NCI-H187 (cell line): ENCODE measurements at regions not wholly inside any gene's neighbourhood (a gene's known extent, or its start where the extent isn't known, plus 50 kb on each side); places are given as distances from the start of the nearest gene placed in this dataset.

Experiments
- DNase-seq, 2 experiments: peaks; one replicate each; lab custom pipeline; 2025; lab: John Stamatoyannopoulos, UW

DNA sequence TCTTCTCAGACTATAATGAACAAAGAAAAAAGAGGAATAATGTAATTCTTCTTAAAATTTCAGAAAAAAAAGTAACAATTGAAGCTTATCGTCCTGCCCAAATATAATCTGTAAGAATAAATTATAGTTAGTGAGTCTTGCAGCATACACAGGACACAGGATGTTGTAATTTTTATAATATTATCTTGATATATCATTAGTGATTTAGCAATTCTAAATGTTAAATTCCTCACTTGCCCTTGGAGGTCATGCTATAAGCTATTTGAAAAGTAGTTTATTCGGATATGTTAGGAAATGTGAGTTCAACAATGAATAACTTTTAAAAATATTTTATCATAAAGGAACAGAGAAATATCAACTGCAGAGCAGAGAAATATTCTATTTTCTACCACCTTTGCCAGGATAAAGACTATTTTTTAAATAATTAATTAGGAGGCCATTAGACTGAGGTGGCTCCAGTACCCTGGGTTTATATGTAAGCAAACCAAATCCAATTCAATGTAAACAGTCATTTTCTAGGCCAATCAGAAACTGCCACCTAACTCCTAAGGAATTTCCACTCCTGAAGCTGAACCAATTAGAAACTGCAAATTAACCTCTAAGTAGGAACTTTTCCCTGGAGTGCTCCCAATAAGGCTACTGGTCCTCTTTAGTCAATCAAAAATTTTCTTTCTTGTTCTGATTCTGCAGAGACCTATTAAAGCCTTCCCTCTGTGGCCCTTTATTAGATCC, 1109.3 kb downstream of the ROBO2 start:
- no peak for DNase-seq

DNA sequence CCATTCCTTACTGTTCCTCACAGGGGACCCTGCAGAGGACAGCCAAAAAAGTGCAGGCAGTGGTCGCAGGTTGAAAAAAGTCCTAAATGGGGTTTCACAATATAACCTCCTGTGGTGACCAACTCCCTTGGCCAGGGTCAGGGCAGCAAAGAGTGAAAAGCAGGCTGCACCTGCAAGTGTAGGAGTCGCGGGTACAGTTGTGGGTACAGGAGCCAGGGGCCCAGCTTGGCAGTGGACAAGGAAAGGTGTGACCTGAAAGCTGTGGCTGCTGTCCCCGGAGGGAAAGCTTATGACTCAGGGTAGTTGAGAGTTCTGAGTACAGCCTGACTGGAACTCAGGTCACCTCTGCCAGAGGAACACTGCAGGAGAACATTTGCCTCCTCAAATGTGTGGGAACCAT, 1114.1 kb downstream of the ROBO2 start:
- no peak for DNase-seq

DNA sequence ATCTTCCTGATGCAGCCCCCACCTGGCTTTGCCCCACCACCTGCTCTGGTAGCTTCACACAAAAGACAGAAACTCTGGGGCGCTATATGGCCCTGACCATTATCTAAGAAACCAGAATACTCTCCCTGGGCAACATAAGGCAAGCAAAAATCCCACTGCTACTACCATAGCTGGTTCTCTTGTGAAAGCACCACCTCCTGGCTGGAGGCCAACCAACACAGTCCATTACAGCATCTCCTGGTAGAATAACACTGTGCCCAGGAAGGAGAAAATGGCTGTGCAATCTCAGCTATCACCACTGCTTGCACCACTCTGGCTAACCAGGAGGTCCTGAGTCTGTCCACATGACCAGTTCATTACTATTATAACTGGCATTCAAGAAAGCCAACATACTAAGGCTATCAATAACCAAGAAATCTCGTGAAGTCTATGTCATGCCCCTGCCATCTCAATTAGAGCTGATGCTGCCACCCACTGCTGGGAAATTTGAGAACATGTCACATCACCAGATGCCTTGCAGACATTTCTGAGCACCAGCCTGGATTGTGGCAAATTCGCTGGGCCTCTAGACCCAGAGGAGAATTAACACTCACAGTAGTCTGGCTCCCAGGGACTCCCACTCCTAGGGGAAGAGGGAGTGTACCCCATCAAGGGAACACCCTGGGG, 1114.8 kb downstream of the ROBO2 start:
- no peak for DNase-seq

DNA sequence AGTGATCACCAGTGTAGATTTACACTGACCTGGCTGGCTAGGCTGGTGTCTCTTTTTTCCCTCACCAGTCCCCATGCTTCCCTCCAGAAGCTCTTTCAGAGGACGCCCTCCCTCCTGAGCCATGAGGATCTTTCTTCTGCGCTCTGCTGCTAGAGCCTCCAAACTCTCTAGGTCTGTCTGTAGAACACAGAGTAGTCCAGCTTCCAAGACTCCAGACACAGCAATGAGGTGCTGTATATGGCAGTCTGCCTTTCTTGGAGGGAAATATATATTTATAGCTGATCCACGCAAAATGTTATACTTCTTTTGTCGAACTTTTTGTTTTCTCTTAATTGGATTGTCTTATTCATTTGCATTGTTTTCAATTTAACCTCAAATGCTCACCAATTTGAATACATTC, 1121.8 kb downstream of the ROBO2 start:
- no peak for DNase-seq

DNA sequence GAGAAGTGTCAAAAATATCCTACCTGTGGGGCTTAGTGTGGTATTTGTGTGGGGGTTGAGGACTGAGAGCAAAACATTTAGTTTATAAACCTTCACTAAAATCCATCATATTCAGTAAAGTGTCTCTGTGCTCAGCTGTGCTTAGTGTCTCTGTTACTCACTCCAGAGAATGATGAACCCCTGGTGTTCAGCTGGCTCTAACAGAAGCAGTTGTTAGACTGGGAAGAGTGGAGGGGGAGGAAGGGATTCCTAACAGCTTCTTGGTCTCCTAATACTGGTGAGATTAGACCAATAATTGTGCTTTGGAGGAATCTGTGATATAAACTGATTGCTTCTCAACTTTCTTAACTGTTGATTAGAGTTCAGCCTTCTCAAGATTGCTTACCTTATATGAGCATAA, 1123.5 kb downstream of the ROBO2 start:
- DNase-seq: no peak

DNA sequence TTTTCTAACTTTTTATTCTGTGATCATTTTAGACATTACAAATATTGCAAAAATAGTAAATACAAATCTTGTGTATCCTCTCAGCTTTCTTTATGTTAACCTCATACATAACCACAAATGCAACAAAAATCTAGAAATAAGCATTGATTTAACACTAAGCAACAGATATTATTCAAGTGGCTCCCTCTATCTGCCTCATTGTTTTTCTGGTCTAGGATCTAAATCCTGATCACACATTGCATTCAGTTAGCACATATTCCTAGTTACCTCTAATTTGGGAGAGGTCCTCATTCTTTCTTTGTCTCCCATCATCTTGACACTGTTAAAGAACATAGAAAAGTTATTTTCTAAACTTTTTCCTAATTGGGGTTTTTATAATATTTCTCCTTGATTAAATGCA, 1126.0 kb downstream of the ROBO2 start:
- no peak for DNase-seq

DNA sequence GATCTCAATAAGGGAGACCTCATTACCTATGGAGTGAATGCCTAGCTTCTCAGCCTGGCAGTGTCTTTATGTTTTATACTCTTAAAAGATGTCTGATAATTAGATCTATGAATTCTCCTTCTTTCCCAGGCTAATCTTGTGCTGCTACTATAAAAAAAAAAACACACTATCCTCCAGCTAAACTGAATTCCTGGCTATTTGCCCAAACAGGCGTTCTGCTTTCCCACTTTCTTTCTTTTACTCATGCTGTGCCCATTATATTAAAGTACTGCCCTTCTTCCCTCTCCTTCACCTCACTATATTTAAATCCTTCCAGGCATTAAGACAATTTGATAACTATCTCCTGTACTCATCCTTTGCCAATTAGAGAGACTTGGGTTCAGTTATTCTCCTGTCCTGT, 1134.9 kb downstream of the ROBO2 start:
- no peak for DNase-seq

DNA sequence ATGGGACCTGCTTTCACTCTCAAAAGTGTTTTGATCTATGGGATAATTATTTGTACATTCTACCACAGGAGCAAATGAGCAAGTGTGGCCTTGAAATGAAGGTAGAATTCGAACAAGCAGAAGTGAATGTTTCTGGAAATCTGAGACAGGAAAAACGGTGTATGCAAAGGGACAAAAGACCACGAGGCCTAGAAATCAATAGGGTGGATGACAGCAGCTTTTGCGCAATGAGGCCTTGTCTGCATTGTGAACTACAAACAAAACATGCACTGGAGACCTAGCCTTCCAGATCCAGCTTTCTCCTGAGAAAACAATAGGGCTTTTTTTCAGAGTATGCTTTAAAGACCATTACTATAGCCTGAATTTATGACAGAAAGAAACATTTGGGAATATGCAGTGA, 1137.0 kb downstream of the ROBO2 start:
- no peak for DNase-seq

DNA sequence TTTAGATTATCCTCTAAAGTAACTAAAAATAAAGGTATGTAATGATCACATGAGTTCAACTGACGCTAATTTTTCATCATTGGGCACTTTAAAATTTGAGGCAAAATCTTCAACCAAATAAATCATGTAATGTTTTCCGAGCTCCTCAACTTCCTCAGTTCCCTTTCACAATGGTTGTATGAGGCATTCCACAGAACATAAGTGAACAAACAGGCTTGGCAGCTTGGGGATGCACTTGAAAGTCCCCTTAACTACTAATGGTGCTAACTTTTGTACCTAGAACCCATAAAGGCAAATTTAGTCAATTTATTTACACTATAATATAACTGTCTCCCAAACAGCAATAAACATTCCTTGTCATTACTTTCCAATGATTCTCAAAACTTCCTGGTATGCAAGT, 1137.9 kb downstream of the ROBO2 start:
- no peak for DNase-seq

DNA sequence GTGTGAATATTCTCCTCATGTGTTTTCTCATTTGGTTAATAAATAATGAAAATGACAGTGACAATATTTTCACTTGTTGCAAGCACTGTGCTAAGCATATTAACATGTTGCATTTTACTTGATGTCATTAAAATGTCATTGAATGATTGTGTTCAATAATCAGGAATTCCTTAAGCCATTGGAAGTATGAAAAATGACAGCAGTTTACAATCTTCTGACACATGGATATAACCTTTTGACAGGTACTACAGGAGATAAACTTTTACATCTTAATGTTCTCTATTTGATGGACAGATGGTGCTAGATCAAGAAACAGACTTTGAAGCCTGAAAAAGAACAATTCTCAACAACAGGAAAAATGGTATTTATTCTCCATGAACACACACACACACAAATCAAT, 1138.3 kb downstream of the ROBO2 start:
- no peak for DNase-seq

DNA sequence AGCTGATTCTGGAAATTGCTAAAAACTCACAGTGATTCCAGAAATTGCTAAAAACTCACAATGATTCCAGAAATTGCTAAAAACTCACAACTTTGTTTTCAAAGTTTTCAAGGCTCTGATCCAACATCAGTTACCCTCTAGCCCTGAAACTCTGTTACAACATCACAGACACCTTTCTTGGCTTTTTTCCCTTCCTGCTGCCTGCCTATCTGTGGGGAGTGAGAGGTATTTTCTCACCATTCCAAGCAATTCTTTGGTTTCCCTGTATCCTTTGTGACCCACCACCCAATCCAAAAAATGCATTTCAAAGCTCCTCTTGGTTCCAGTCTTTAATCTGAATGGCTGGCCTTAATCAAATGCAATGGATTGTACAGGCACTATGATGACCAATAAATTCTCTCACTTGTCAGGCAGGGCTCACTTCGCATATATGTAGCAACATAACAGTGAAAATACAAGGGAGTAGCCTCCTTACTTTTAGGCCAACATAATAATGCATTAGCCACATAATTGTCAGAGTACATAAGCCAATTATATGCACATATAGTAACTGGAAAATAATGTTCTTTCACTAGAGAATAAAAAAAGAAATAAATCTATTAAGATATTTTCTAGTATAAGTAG, 1139.0 kb downstream of the ROBO2 start:
- no peak for DNase-seq

DNA sequence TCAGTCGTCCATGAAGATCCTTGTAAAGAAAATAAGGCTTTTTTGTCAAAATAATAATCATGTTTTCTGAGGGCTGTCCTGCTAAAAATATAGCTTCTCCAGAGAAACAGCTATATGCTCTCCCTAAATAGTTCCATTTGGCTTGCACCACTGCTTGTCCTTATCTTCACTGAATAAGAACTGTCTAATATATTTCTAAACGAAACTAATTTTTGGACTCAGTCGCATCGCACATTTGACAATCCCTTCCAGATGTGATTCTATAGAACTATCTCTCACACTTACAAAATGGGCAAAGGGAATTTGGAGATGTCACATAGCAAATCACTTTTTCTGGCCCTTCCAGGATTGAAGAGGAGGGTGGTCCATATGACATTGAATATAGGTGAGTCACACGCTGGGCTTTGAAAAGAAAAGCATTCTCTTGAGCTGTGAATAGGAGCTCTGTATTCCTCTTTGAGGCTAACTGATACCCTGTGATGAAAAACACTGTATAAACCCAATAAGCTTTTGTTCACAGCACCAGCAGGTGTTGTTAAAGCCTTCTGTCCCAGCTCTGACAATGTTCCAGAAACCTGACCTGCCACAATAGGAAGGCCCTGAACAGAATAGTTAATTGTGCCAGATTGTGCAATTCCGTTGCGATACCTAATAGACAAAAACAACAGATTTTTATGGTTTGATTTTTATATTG, 1144.2 kb downstream of the ROBO2 start:
- DNase-seq: no peak

DNA sequence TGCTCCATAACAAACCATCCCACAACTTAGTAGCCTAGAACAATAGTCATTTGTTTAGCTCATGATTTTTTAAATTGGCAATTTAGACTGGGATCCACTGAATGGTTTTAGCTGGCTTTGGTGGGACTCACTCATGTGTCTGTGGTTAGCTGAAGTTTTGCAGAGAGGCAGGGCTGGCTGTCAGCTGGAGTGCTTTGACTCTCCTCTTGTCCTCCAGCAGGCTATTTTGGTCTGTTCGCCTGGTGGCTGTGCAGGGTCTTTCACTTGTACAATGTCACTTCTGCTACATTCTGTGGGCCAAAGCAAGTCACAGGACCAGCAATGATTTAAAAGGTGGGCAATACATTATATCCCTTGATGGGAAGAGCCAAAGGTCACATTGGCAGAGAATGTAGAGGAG, 1146.5 kb downstream of the ROBO2 start:
- no peak for DNase-seq

DNA sequence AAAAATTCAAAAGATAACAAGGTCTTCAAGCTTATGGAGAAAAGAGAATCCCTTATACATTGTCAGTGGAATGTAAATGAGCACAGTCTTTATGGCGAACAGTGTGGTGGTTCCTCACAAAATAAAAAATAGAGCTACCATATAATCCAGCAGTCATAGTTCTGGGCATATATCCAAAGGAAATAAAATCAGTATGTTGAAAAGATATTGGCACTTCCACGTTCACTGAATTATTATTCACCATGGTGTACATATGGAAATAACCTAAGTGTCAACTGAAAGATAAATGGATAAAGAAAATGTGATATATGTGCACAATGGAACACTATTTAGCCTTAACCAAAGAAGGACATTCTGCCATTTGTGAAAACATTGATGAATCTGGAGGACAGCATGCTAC, 1161.2 kb downstream of the ROBO2 start:
- no peak for DNase-seq

DNA sequence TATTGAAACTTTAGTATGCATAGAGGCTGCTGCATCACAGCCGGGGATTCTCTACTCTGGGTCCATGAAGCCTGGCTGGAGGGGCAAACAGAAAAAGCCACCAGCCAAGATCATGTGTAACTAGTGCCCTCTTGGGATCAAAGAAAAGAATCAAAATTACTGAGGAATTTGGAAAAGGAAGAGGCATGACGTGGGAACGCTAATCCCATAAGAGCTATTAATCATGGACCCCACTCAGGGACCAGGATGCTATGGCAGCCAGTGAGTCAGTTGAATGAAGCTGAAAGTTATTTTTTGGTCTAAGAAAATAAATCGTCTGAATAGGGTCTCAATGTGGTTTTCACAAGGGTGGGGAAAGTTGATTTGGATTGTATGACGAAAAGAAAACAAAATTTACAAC, 1165.1 kb downstream of the ROBO2 start:
- no peak for DNase-seq

DNA sequence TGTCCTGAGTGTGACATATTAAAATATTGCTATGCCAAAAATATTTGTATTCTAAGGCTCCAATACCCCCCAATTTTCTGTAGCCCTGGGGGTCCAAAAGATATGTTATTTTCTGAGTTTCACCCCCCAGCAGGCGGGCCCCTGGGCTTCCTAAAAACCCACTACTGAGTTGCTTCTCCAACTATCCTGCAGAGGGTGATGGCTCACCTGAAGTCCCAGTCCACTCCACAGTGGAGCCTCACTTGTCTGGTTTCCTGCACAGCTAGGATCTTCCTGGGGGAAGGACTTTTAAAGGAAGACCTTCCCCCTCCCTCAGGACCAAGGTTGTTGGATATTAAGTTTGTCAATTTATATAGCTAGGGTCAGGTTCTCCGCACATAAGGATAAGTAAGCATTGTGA, 1181.4 kb downstream of the ROBO2 start:
- DNase-seq: no peak

DNA sequence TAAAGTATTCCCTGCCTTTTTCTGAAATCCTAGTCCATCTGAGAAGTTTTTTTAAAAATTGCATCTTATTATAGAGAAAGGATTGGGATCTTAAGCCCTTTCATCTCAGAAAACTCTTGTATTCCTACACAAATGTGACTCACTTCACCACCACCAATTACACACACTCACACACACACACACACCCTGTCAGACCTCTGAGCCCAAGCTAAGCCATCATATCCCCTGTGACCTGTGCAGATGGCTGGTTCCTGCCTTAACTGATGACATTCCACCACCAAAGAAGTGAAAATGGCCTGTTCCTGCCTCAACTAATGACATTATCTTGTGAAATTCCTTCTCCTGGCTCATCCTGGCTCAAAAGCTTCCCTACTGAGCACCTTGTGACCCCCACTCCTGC, 1181.9 kb downstream of the ROBO2 start:
- DNase-seq: no peak

DNA sequence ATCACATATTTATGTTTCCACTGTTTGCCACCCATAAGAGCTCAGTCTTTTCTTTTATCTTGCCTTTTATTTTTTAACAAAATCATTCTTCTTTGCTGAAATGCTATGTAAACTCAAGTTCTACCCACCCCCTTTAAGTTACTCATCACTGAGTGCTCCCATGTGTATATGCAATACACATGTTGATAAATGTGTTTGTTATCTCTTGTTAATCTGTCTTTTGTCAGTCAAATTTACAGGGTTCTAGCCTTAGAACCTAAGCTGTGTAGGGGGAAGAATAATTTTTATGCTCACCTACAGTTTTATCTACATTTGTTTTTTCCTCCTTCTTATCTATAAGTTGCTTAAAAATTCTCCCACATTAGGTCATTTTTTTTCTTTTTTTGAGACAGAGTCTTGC, 1195.9 kb downstream of the ROBO2 start:
- DNase-seq: no peak

DNA sequence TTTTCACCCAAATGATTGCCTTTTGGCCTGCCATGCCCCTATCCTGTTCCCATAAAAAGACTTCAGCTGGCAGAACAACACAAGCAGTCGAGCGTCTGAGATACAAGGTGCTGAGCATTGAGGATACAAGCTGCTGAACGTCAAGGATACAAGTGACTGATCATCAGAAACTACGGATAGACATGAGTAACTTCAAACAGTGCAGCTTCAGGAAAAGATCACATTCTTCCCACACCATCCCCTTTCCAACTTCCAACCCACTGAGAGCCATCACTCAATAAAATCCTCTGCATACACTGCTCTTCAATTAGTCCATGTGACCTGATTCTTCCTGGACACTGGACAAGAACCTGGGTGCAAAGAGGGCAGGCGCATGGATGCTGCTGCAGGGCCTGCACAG, 1198.9 kb downstream of the ROBO2 start:
- no peak for DNase-seq

DNA sequence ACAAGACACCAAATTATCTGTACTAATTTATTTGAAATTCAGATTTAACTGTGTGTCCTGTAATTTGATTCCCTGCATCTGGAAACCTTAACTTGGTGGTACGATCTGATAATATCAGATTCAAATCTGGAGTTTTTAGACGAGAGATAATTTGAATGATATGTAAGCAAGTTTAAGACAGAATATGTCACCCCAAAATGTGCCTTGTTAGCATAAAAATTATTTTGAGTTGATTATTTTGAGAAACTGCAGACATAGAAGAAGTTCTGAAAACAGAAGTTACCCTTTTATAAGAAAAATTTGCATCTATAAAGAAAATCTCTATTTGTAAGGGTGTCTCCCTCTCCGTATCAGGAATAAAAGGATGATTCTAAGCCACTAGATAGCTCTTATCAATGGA, 1202.8 kb downstream of the ROBO2 start:
- no peak for DNase-seq

DNA sequence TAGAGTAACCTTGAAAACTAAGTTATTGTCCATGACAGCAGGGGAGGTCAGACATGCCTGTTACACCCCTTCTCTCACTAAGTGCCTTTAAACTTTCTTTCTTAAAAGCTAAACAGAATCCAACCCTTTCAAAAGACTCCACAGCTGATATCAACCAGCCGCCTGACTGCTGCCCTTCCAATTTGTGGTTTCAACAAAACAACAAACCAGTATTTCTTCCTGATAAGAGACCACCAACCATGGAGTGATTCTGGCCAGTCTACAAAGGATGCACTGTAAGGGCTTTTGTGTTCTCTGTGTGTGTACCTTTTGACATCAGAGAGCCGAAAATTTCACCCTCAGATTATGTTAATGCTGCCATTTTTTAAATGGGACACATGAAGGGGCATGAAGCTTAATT, 1204.2 kb downstream of the ROBO2 start:
- no peak for DNase-seq

DNA sequence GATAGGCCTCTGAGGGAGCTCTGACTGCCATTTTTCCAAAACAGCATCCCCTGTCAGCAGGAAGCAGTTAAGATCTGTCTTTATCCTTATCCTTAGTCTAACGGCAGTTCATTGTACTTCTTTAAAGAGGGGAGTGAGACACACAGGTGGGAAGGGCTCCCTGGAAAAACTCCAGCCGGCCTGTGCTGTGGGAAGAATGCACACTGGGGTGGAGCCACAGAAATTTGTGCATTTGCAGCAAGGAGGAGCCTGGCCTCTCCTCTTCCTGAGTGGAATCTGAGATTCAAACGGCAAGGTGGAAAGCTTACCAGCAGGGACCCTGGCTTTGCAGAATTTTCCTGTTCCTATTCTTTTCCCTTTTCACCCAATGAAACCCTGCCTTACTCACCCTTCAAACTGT, 1209.4 kb downstream of the ROBO2 start:
- DNase-seq: no peak

DNA sequence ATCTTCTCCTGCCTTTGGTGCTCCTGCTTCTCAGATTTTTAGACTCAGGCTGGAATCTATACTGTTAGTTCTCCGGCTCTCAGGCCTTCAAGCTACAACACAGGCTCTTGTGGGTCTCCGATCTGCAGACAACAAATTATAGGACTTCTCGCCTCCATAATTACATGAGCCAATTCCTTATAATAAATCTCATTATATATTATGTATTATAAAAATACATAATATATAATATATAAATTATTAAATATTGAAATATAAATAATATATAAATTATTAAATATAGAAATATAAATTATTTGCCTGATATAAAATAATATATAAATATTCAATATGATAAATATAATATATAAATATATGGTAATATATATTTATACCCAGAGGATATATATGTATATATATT, 1214.0 kb downstream of the ROBO2 start:
- no peak for DNase-seq
